GM12878 (cell line): ENCODE measurements at regions not wholly inside any gene's neighbourhood (a gene's known extent, or its start where the extent isn't known, plus 50 kb on each side); places are given as distances from the start of the nearest gene placed in this dataset.

Source experiments
- ATAC-seq: fragments of 200-7000 bp; cut with Tn5 transposase; 3 replicates; pipeline ENCODE4 v1.9.1; 2020; ENCODE audit warnings: mild to moderate bottlenecking, moderate library complexity
- BruUV-seq: library from RNA; stranded (reverse); fragments of 400-500 nt; replicated peaks from 2 replicates; lab custom pipeline; 2021; lab: Mats Ljungman, UMichigan
- CTCF ChIA-PET: fragments of 300-600 bp; sonication (Branson Sonifier 250); formaldehyde crosslinking; extraction: SDS; loops from one replicate; lab custom pipeline; 2021; ENCODE audit warnings: inconsistent platforms; lab: Yijun Ruan, JAX
- POLR2A ChIA-PET: fragments of 350-600 bp; formaldehyde crosslinking; extraction: SDS; loops from one replicate; lab custom pipeline; 2021; ENCODE audit warnings: inconsistent platforms; lab: Charles Lee
- RAD21 ChIA-PET: fragments of 300-600 bp; sonication (Branson Sonifier 250); formaldehyde crosslinking; loops from one replicate; lab custom pipeline; 2023; ENCODE audit warnings: antibody characterized with exemption; ENCODE audit not compliant: unreplicated experiment; lab: Charles Lee
- SMC1A ChIA-PET: fragments of 300-600 bp; sonication (Branson Sonifier 250); formaldehyde crosslinking; loops from one replicate; lab custom pipeline; 2023; ENCODE audit not compliant: unreplicated experiment, uncharacterized antibody; lab: Charles Lee
- DNase-seq: peaks from one replicate; pipeline ENCODE4 v3.0.0-alpha.2; 2011; ENCODE audit warnings: low read depth, low spot score
- FAIRE-seq: peaks from 3 replicates; lab custom pipeline; 2011; peaks lifted over from hg19 to GRCh38; lab: Jason Lieb, UNC
- H2AFZ ChIP-seq: 2 replicates; pipeline ENCODE4 v1.6.0; 2011; ENCODE audit warnings: low read depth, low read length, control low read depth; ENCODE audit not compliant: control insufficient read depth
- H3K27ac ChIP-seq: 2 replicates; pipeline ENCODE4 v1.5.1; 2011; ENCODE audit warnings: control low read depth; ENCODE audit not compliant: control insufficient read depth, insufficient read depth
- H3K27me3 ChIP-seq, 2 experiments: replicated peaks in 1 of 2; 2 replicates each; pipeline versions ENCODE4 v1.6.0 to v1.6.1; 2011; ENCODE audit warnings: low read length in 1 of 2; ENCODE audit not compliant: control insufficient read depth in 2 of 2, insufficient read depth in 2 of 2
- H3K36me3 ChIP-seq, 2 experiments: 2 replicates each; pipeline ENCODE4 v1.5.1; 2011; ENCODE audit warnings: low read length in 1 of 2; ENCODE audit not compliant: control insufficient read depth in 2 of 2, insufficient read depth in 2 of 2
- H3K4me1 ChIP-seq: 2 replicates; pipeline ENCODE4 v1.6.1; 2011; ENCODE audit warnings: mild to moderate bottlenecking, low read length, moderate library complexity, mixed read lengths; ENCODE audit not compliant: control insufficient read depth, insufficient read depth
- H3K4me2 ChIP-seq: 2 replicates; pipeline ENCODE4 v1.6.0; 2011; ENCODE audit warnings: control low read depth; ENCODE audit not compliant: control insufficient read depth, insufficient read depth
- H3K4me3 ChIP-seq: fragments of 200-600 bp; sonication (generic); 2 replicates; pipeline ENCODE4 v1.5.1; 2016
- H3K79me2 ChIP-seq: 2 replicates; pipeline ENCODE4 v1.6.0; 2011; ENCODE audit warnings: low read length; ENCODE audit not compliant: control insufficient read depth, insufficient read depth
- H3K9ac ChIP-seq: 2 replicates; pipeline ENCODE4 v1.8.0; 2011; ENCODE audit warnings: low read length, control low read depth, mixed read lengths; ENCODE audit not compliant: control insufficient read depth, insufficient read depth
- H3K9me3 ChIP-seq: replicated peaks from 3 replicates; pipeline ENCODE4 v1.5.1; 2011; ENCODE audit warnings: mild to moderate bottlenecking, low read length; ENCODE audit not compliant: control insufficient read depth, insufficient read depth
- H4K20me1 ChIP-seq: 2 replicates; pipeline ENCODE4 v1.6.0; 2011; ENCODE audit not compliant: control insufficient read depth, insufficient read depth
- EP300 ChIP-seq, 2 experiments: fragments of 150-350 bp in 1 of 2; IDR thresholded peaks; 2 replicates each; pipeline ENCODE4 v1.6.1; 2011 to 2012; ENCODE audit warnings: low read depth in 2 of 2, low read length in 2 of 2, borderline replicate concordance in 1 of 2, improper control_type of control experiment in 1 of 2, inconsistent platforms in 1 of 2; ENCODE audit not compliant: control insufficient read depth in 1 of 2
- MYC ChIP-seq: IDR thresholded peaks from 2 replicates; pipeline ENCODE4 v1.6.1; 2011; ENCODE audit warnings: mild to moderate bottlenecking, low read length, moderate library complexity, inconsistent platforms; ENCODE audit not compliant: insufficient read depth, insufficient replicate concordance, insufficient read length, severe bottlenecking
- NKRF ChIP-seq: fragments of 450-650 bp; conservative IDR thresholded peaks from 2 replicates; pipeline ENCODE4 v1.6.1; 2017; ENCODE audit warnings: mild to moderate bottlenecking, moderate library complexity
- RFX5 ChIP-seq: IDR thresholded peaks from 2 replicates; pipeline ENCODE4 v1.6.1; 2011; ENCODE audit warnings: low read depth, low read length, improper control_type of control experiment
- SPI1 ChIP-seq: IDR thresholded peaks from 2 replicates; pipeline ENCODE4 v1.6.1; 2011; ENCODE audit warnings: low read depth, mild to moderate bottlenecking, low read length, moderate library complexity, borderline replicate concordance; ENCODE audit not compliant: insufficient read depth
- SUPT20H ChIP-seq: IDR thresholded peaks from 2 replicates; pipeline ENCODE4 v1.6.1; 2011; ENCODE audit warnings: low read depth, mild to moderate bottlenecking, low read length, moderate library complexity, borderline replicate concordance; ENCODE audit not compliant: control insufficient read depth
- ZNF217 ChIP-seq: fragments of 450-650 bp; IDR thresholded peaks from 2 replicates; pipeline ENCODE4 v1.6.1; 2017; ENCODE audit warnings: antibody characterized with exemption, mild to moderate bottlenecking
- WGBS: methylation state at CpG from one replicate; pipeline ENCODE4 v1.1.6; 2016; ENCODE audit warnings: low lambda C conversion rate; ENCODE audit not compliant: insufficient replicate concordance, insufficient coverage; ENCODE audit errors: missing lambda C conversion rate; 5-methylcytosine and 5-hydroxymethylcytosine counted together
- in situ Hi-C: fragments of 300-500 bp; cut with MboI; formaldehyde crosslinking; loops from 9 replicates; pipeline ENCODE4 v1.14.3; 2018; ENCODE audit warnings: mixed read lengths
- intact Hi-C: fragments of 100-400 bp; cut with micrococcal nuclease; formaldehyde crosslinking; loops from one replicate; pipeline ENCODE4 v1.14.2; 2022; ENCODE audit not compliant: unreplicated experiment

DNA sequence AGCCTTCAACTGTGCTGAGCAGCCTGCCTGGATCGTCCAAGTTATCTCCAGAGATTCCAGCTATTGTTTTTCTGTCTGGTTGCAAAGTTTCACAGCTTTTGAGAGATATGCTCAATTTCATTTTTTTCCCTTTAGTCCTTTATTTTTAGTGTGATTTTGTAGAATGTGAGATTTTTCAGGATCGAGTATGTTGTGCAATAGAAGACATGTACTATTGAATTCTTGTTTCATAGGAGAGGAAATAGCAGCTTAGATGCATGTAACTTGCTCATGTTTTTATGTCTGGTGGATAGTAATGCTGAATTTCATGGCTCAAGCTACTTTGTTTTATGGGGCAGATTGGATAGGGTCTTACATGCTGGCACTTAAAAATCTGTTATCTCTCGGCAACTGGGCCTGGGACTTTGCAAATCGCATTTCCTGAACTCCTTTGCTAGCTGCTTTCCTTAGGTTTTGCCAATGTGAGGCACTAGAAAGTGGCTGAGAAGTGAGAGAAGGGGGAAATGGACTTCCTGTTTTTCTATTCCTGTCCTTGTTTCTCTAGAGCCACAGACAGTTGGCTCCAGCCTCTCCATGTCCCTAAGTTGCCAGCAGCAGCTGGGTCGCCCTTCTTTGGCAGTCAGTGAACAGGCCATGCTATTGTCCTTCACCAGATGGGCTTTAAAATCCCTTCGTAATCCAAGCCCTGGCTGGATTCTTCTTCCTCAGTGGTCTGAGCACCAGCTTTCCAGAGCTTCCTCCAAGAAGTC is 101.4 kb upstream of the PDE4B start:
- 0 out of 4 replicates have a peak, but pooled peaks cover 0 to 4% of the 10 kb centered on the region in 2 experiments for H3K27me3 ChIP-seq
- no peaks in the 10 kb centered on the region for H3K36me3 ChIP-seq
- H3K4me1 ChIP-seq, result no peaks in the 10 kb centered on the region
- RAD21 ChIA-PET, result interaction anchor here (0.8 to 1.2 kb wide), 3 partner anchors 18 to 476 kb away, joined by 3 read pairs; no protein-coding TSS in a partner anchor
- H3K27ac ChIP-seq, result no peak overlapping the region
- no peak overlapping the region for H3K4me2 ChIP-seq
- WGBS, result 9% methylated on average over 6 of the region's 6 CpGs
- ATAC-seq, result no peak
- SMC1A ChIA-PET, result no interaction called here
- POLR2A ChIA-PET, result no interaction called here
- no peak for FAIRE-seq
- H3K9me3 ChIP-seq, result no peaks in the 10 kb centered on the region
- H3K79me2 ChIP-seq, result no peaks in the 10 kb centered on the region
- CTCF ChIA-PET, result interaction anchor here (1.7 to 1.8 kb wide), 4 partner anchors 9 to 755 kb away, joined by 3 to 8 read pairs (median 6); no protein-coding TSS in a partner anchor
- H3K9ac ChIP-seq, result no peak overlapping the region
- H2AFZ ChIP-seq, result no peak overlapping the region
- H3K4me3 ChIP-seq, result no peak overlapping the region
- no peaks in the 10 kb centered on the region for H4K20me1 ChIP-seq
- BruUV-seq, result no TSS peak
- no peak for DNase-seq
- in situ Hi-C loops (no loop called here), intact Hi-C loops (no loop called here)
- no peak for TF ChIP-seq RFX5
- no peak for TF ChIP-seq EP300 (IDR thresholded peaks at IDR 0.05; ENCODE audit: borderline replicate concordance in 1 of 2, control insufficient read depth in 1 of 2, low read depth in 2 of 2, low read length in 2 of 2)
- no peak for TF ChIP-seq NKRF
- peak; percentile 26; the same call in 1 of the 2 replicates for TF ChIP-seq SPI1
- TF ChIP-seq ZNF217, result no peak
- TF ChIP-seq SUPT20H, result no peak
- no peak for TF ChIP-seq MYC
